ENCODE measurements at regions not wholly inside any gene's neighbourhood (a gene's known extent, or its start where the extent isn't known, plus 50 kb on each side); places are given as distances from the start of the nearest gene placed in this dataset.
"Not testable (repeated sequence)": the region's sequence is repeated elsewhere in the genome, so short reads cannot be mapped to it uniquely, and the experiment has no call there.

- Histone ChIP-seq H3K27me3 (ENCODE audit: control insufficient read depth, insufficient read depth, low read length) (no peaks in the 10 kb centered on the region), H3K4me1 (ENCODE audit: control insufficient read depth, insufficient read depth, low read length) (no peaks in the 10 kb centered on the region), H3K9me3 (ENCODE audit: control insufficient read depth, insufficient read depth, low read length) (no peaks in the 10 kb centered on the region), H3K4me3 (ENCODE audit: low read depth, low read length) (no peak overlapping the region), H3K27ac (ENCODE audit: low read depth, low read length) (no peak overlapping the region), H3K36me3 (ENCODE audit: control insufficient read depth, insufficient read depth, low read length) (no peaks in the 10 kb centered on the region), H3K9ac (ENCODE audit: low read depth, low read length) (no peak overlapping the region)
Observed at GRCh38 chr2:145383961-145384360, 864.0 kb upstream of the ZEB2 start.

- Histone ChIP-seq H3K27ac (ENCODE audit: low read depth, low read length) (no peak overlapping the region), H3K4me1 (ENCODE audit: control insufficient read depth, insufficient read depth, low read length) (no peaks in the 10 kb centered on the region), H3K36me3 (ENCODE audit: control insufficient read depth, insufficient read depth, low read length) (no peaks in the 10 kb centered on the region), H3K4me3 (ENCODE audit: low read depth, low read length) (no peak overlapping the region), H3K9me3 (ENCODE audit: control insufficient read depth, insufficient read depth, low read length) (no peaks in the 10 kb centered on the region), H3K9ac (ENCODE audit: low read depth, low read length) (no peak overlapping the region), H3K27me3 (ENCODE audit: control insufficient read depth, insufficient read depth, low read length) (no peaks in the 10 kb centered on the region)
Observed at GRCh38 chr2:145380436-145381017, 860.6 kb upstream of the ZEB2 start.

- Histone ChIP-seq H3K4me3 (ENCODE audit: low read depth, low read length) (no peak overlapping the region), H3K4me1 (ENCODE audit: control insufficient read depth, insufficient read depth, low read length) (no peaks in the 10 kb centered on the region), H3K27ac (ENCODE audit: low read depth, low read length) (no peak overlapping the region), H3K9ac (ENCODE audit: low read depth, low read length) (no peak overlapping the region), H3K36me3 (ENCODE audit: control insufficient read depth, insufficient read depth, low read length) (no peaks in the 10 kb centered on the region), H3K27me3 (ENCODE audit: control insufficient read depth, insufficient read depth, low read length) (no peaks in the 10 kb centered on the region), H3K9me3 (ENCODE audit: control insufficient read depth, insufficient read depth, low read length) (no peaks in the 10 kb centered on the region)
Observed at GRCh38 chr2:145379934-145380333, 860.0 kb upstream of the ZEB2 start.

GRCh38 chr2:145374165-145374564 is 854.2 kb upstream of the ZEB2 start:
- H3K9ac ChIP-seq (ENCODE audit: low read depth, low read length): no peak overlapping the region
- no peaks in the 10 kb centered on the region for H3K4me1 ChIP-seq (ENCODE audit: control insufficient read depth, insufficient read depth, low read length)
- H3K36me3 ChIP-seq (ENCODE audit: control insufficient read depth, insufficient read depth, low read length): no peaks in the 10 kb centered on the region
- H3K27me3 ChIP-seq (ENCODE audit: control insufficient read depth, insufficient read depth, low read length): no peaks in the 10 kb centered on the region
- no peak overlapping the region for H3K4me3 ChIP-seq (ENCODE audit: low read depth, low read length)
- H3K9me3 ChIP-seq (ENCODE audit: control insufficient read depth, insufficient read depth, low read length): no peaks in the 10 kb centered on the region
- H3K27ac ChIP-seq (ENCODE audit: low read depth, low read length): no peak overlapping the region

- not testable (repeated sequence) for H3K36me3 ChIP-seq (ENCODE audit: control insufficient read depth, insufficient read depth, low read length); H3K4me3 ChIP-seq (ENCODE audit: low read depth, low read length); H3K9ac ChIP-seq (ENCODE audit: low read depth, low read length); H3K27me3 ChIP-seq (ENCODE audit: control insufficient read depth, insufficient read depth, low read length); H3K9me3 ChIP-seq (ENCODE audit: control insufficient read depth, insufficient read depth, low read length); H3K27ac ChIP-seq (ENCODE audit: low read depth, low read length); H3K4me1 ChIP-seq (ENCODE audit: control insufficient read depth, insufficient read depth, low read length)
Observed at GRCh38 chr2:145367334-145367733, 847.4 kb upstream of the ZEB2 start.

- Histone ChIP-seq H3K4me1 (ENCODE audit: control insufficient read depth, insufficient read depth, low read length) (no peaks in the 10 kb centered on the region), H3K27ac (ENCODE audit: low read depth, low read length) (no peak overlapping the region)
Observed at GRCh38 chr2:145366341-145366740, 846.4 kb upstream of the ZEB2 start.

GRCh38 chr2:145360129-145360790 is 840.3 kb upstream of the ZEB2 start:
- Histone ChIP-seq H3K9me3 (ENCODE audit: control insufficient read depth, insufficient read depth, low read length) (no peaks in the 10 kb centered on the region), H3K4me3 (ENCODE audit: low read depth, low read length) (no peak overlapping the region), H3K36me3 (ENCODE audit: control insufficient read depth, insufficient read depth, low read length) (no peaks in the 10 kb centered on the region), H3K4me1 (ENCODE audit: control insufficient read depth, insufficient read depth, low read length) (no peaks in the 10 kb centered on the region), H3K27ac (ENCODE audit: low read depth, low read length) (no peak overlapping the region), H3K9ac (ENCODE audit: low read depth, low read length) (no peak overlapping the region), H3K27me3 (ENCODE audit: control insufficient read depth, insufficient read depth, low read length) (no peaks in the 10 kb centered on the region)

More at GRCh38 chr2:145366341-145366740, 846.4 kb upstream of the ZEB2 start:
- Histone ChIP-seq H3K27me3 (ENCODE audit: control insufficient read depth, insufficient read depth, low read length) (no peaks in the 10 kb centered on the region), H3K4me3 (ENCODE audit: low read depth, low read length) (no peak overlapping the region), H3K9ac (ENCODE audit: low read depth, low read length) (no peak overlapping the region), H3K36me3 (ENCODE audit: control insufficient read depth, insufficient read depth, low read length) (no peaks in the 10 kb centered on the region), H3K9me3 (ENCODE audit: control insufficient read depth, insufficient read depth, low read length) (no peaks in the 10 kb centered on the region)

- no peaks in the 10 kb centered on the region for H3K4me1 ChIP-seq (ENCODE audit: control insufficient read depth, insufficient read depth, low read length)
- no peak overlapping the region for H3K27ac ChIP-seq (ENCODE audit: low read depth, low read length)
- no peaks in the 10 kb centered on the region for H3K27me3 ChIP-seq (ENCODE audit: control insufficient read depth, insufficient read depth, low read length)
- no peaks in the 10 kb centered on the region for H3K36me3 ChIP-seq (ENCODE audit: control insufficient read depth, insufficient read depth, low read length)
- no peak overlapping the region for H3K9ac ChIP-seq (ENCODE audit: low read depth, low read length)
- H3K9me3 ChIP-seq (ENCODE audit: control insufficient read depth, insufficient read depth, low read length): no peaks in the 10 kb centered on the region
- no peak overlapping the region for H3K4me3 ChIP-seq (ENCODE audit: low read depth, low read length)
Observed at GRCh38 chr2:145359561-145359960, 839.6 kb upstream of the ZEB2 start.

- no peaks in the 10 kb centered on the region for H3K9me3 ChIP-seq (ENCODE audit: control insufficient read depth, insufficient read depth, low read length)
- no peaks in the 10 kb centered on the region for H3K36me3 ChIP-seq (ENCODE audit: control insufficient read depth, insufficient read depth, low read length)
- H3K4me3 ChIP-seq (ENCODE audit: low read depth, low read length): no peak overlapping the region
- H3K4me1 ChIP-seq (ENCODE audit: control insufficient read depth, insufficient read depth, low read length): no peaks in the 10 kb centered on the region
- no peak overlapping the region for H3K27ac ChIP-seq (ENCODE audit: low read depth, low read length)
- no peaks in the 10 kb centered on the region for H3K27me3 ChIP-seq (ENCODE audit: control insufficient read depth, insufficient read depth, low read length)
- H3K9ac ChIP-seq (ENCODE audit: low read depth, low read length): no peak overlapping the region
Observed at GRCh38 chr2:145356056-145356455, 836.1 kb upstream of the ZEB2 start.

GRCh38 chr2:145352484-145352883 is 832.6 kb upstream of the ZEB2 start:
- Histone ChIP-seq H3K9me3 (ENCODE audit: control insufficient read depth, insufficient read depth, low read length) (no peaks in the 10 kb centered on the region), H3K36me3 (ENCODE audit: control insufficient read depth, insufficient read depth, low read length) (no peaks in the 10 kb centered on the region), H3K4me3 (ENCODE audit: low read depth, low read length) (no peak overlapping the region), H3K27ac (ENCODE audit: low read depth, low read length) (no peak overlapping the region), H3K27me3 (ENCODE audit: control insufficient read depth, insufficient read depth, low read length) (no peaks in the 10 kb centered on the region), H3K4me1 (ENCODE audit: control insufficient read depth, insufficient read depth, low read length) (no peaks in the 10 kb centered on the region), H3K9ac (ENCODE audit: low read depth, low read length) (no peak overlapping the region)

GRCh38 chr2:145351864-145352425 is 832.0 kb upstream of the ZEB2 start:
- Histone ChIP-seq H3K27ac (ENCODE audit: low read depth, low read length) (no peak overlapping the region), H3K27me3 (ENCODE audit: control insufficient read depth, insufficient read depth, low read length) (no peaks in the 10 kb centered on the region), H3K36me3 (ENCODE audit: control insufficient read depth, insufficient read depth, low read length) (no peaks in the 10 kb centered on the region), H3K9ac (ENCODE audit: low read depth, low read length) (no peak overlapping the region), H3K4me3 (ENCODE audit: low read depth, low read length) (no peak overlapping the region), H3K4me1 (ENCODE audit: control insufficient read depth, insufficient read depth, low read length) (no peaks in the 10 kb centered on the region), H3K9me3 (ENCODE audit: control insufficient read depth, insufficient read depth, low read length) (no peaks in the 10 kb centered on the region)

Measured in HUES48 (cell line).